IMR-90 (cell line): ENCODE measurements at regions not wholly inside any gene's neighbourhood (a gene's known extent, or its start where the extent isn't known, plus 50 kb on each side); places are given as distances from the start of the nearest gene placed in this dataset.

Experiments used
- ATAC-seq: fragments of 200-7000 bp; cut with Tn5 transposase; 2 replicates; pipeline ENCODE4 v1.9.1; 2020; ENCODE audit warnings: low read depth, mild to moderate bottlenecking, moderate library complexity
- BruUV-seq: library from RNA; stranded (reverse); fragments of 400-500 nt; replicated peaks from 2 replicates; lab custom pipeline; 2021; lab: Mats Ljungman, UMichigan
- CTCF ChIA-PET: fragments of 300-600 bp; formaldehyde crosslinking; extraction: SDS; loops from one replicate; lab custom pipeline; 2021; ENCODE audit warnings: antibody characterized with exemption; lab: Yijun Ruan, JAX
- POLR2A ChIA-PET: fragments of 300-600 bp; sonication (Branson Sonifier 250); formaldehyde crosslinking; loops from one replicate; lab custom pipeline; 2022; ENCODE audit warnings: antibody characterized with exemption; ENCODE audit not compliant: unreplicated experiment; lab: Charles Lee
- DNase-seq: peaks from one replicate; pipeline ENCODE4 v3.0.0; 2013
- H2AFZ ChIP-seq: replicated peaks from 2 replicates; pipeline ENCODE3; 2013; ENCODE audit warnings: low read length, mild to moderate bottlenecking; ENCODE audit not compliant: poor library complexity
- H2AK5ac ChIP-seq: 2 replicates; pipeline ENCODE4 v1.6.1; 2013; ENCODE audit warnings: low read depth, low read length, inconsistent platforms
- H2AK9ac ChIP-seq: replicated peaks from 2 replicates; pipeline ENCODE3; 2013; ENCODE audit warnings: mild to moderate bottlenecking, low read depth, low read length, moderate library complexity; ENCODE audit not compliant: poor library complexity
- H2BK120ac ChIP-seq: 2 replicates; pipeline ENCODE4 v1.6.1; 2013; ENCODE audit warnings: low read depth, low read length, inconsistent platforms
- H2BK15ac ChIP-seq: 3 replicates; pipeline ENCODE4 v1.6.1; 2013; ENCODE audit warnings: low read depth, low read length, inconsistent platforms
- H2BK20ac ChIP-seq: 2 replicates; pipeline ENCODE4 v1.6.1; 2013; ENCODE audit warnings: low read depth, mild to moderate bottlenecking, inconsistent platforms, low read length, moderate library complexity
- H2BK5ac ChIP-seq: 2 replicates; pipeline ENCODE4 v1.6.1; 2013; ENCODE audit warnings: mild to moderate bottlenecking, low read depth, low read length, inconsistent platforms; ENCODE audit not compliant: poor library complexity, severe bottlenecking
- H3K14ac ChIP-seq: replicated peaks from 2 replicates; pipeline ENCODE4 v1.6.1; 2013; ENCODE audit warnings: low read depth, low read length, inconsistent platforms
- H3K18ac ChIP-seq: 2 replicates; pipeline ENCODE4 v1.6.1; 2013; ENCODE audit warnings: low read depth, low read length, control low read depth
- H3K23ac ChIP-seq: 2 replicates; pipeline ENCODE4 v1.6.1; 2013; ENCODE audit warnings: low read depth, low read length, inconsistent platforms
- H3K27ac ChIP-seq: 2 replicates; pipeline ENCODE4 v1.5.1; 2013; ENCODE audit warnings: mild to moderate bottlenecking, control low read depth, low read length; ENCODE audit not compliant: insufficient read depth
- H3K27me3 ChIP-seq: 2 replicates; pipeline ENCODE4 v1.6.1; 2013; ENCODE audit warnings: low read length; ENCODE audit not compliant: control insufficient read depth, insufficient read depth
- H3K36me3 ChIP-seq: 2 replicates; pipeline ENCODE4 v1.6.1; 2013; ENCODE audit warnings: low read length, mixed read lengths; ENCODE audit not compliant: control insufficient read depth, insufficient read depth
- H3K4ac ChIP-seq: 2 replicates; pipeline ENCODE4 v1.6.1; 2013; ENCODE audit warnings: low read depth, low read length, inconsistent platforms
- H3K4me1 ChIP-seq: 2 replicates; pipeline ENCODE4 v1.6.1; 2013; ENCODE audit warnings: low read length, mixed read lengths; ENCODE audit not compliant: control insufficient read depth, insufficient read depth
- H3K4me2 ChIP-seq: 2 replicates; pipeline ENCODE4 v1.6.1; 2013; ENCODE audit warnings: low read depth, mild to moderate bottlenecking, control low read depth, low read length, moderate library complexity
- H3K4me3 ChIP-seq: 2 replicates; pipeline ENCODE4 v1.5.1; 2013; ENCODE audit warnings: low read depth, mild to moderate bottlenecking, control low read depth, low read length, moderate library complexity; ENCODE audit not compliant: insufficient read depth
- H3K56ac ChIP-seq: 2 replicates; pipeline ENCODE4 v1.6.1; 2013; ENCODE audit warnings: low read length, inconsistent platforms; ENCODE audit not compliant: insufficient read depth; ENCODE audit errors: extremely low read depth
- H3K79me1 ChIP-seq, 2 experiments: 2 replicates each; pipeline ENCODE4 v1.6.1; 2013; ENCODE audit warnings: low read length in 2 of 2, inconsistent platforms in 1 of 2, low read depth in 1 of 2
- H3K9ac ChIP-seq: 2 replicates; pipeline ENCODE4 v1.6.1; 2013; ENCODE audit warnings: low read depth, low read length, control low read depth
- H3K9me1 ChIP-seq: 2 replicates; pipeline ENCODE4 v1.6.1; 2013; ENCODE audit warnings: low read length, inconsistent platforms; ENCODE audit not compliant: insufficient read depth
- H3K9me3 ChIP-seq: 2 replicates; pipeline ENCODE4 v1.6.1; 2013; ENCODE audit warnings: low read length; ENCODE audit not compliant: control insufficient read depth, insufficient read depth
- H4K20me1 ChIP-seq: 2 replicates; pipeline ENCODE4 v1.6.1; 2013; ENCODE audit warnings: low read length, inconsistent platforms; ENCODE audit not compliant: insufficient read depth
- H4K5ac ChIP-seq: 2 replicates; pipeline ENCODE4 v1.6.1; 2013; ENCODE audit warnings: mild to moderate bottlenecking, low read depth, low read length, control low read depth
- H4K8ac ChIP-seq, 2 experiments: 2 replicates each; pipeline ENCODE4 v1.6.1; 2013; ENCODE audit warnings: low read depth in 2 of 2, low read length in 2 of 2, control low read depth in 1 of 2, inconsistent platforms in 1 of 2
- H4K91ac ChIP-seq: 2 replicates; pipeline ENCODE4 v1.6.1; 2013; ENCODE audit warnings: low read depth, low read length, inconsistent platforms; ENCODE audit not compliant: insufficient read depth
- BHLHE40 ChIP-seq: fragments of 150-350 bp; IDR thresholded peaks from 2 replicates; pipeline ENCODE4 v1.6.1; 2016; ENCODE audit warnings: mild to moderate bottlenecking, low read depth, low read length
- CEBPB ChIP-seq: IDR thresholded peaks from 2 replicates; pipeline ENCODE4 v1.6.1; 2012; ENCODE audit warnings: low read depth, low read length, improper control_type of control experiment
- CHD1 ChIP-seq: IDR thresholded peaks from 2 replicates; pipeline ENCODE4 v1.6.1; 2012; ENCODE audit warnings: low read depth, low read length, improper control_type of control experiment
- CTCF ChIP-seq: conservative IDR thresholded peaks from 2 replicates; pipeline ENCODE4 v1.5.1; 2012; ENCODE audit warnings: mild to moderate bottlenecking, low read depth, low read length, improper control_type of control experiment
- ELK1 ChIP-seq: fragments of 150-350 bp; IDR thresholded peaks from 2 replicates; pipeline ENCODE4 v1.6.1; 2016; ENCODE audit warnings: low read depth, mild to moderate bottlenecking, low read length, moderate library complexity, borderline replicate concordance
- FOS ChIP-seq: fragments of 150-350 bp; IDR thresholded peaks from 2 replicates; pipeline ENCODE4 v1.6.1; 2016; ENCODE audit warnings: low read depth, low read length
- MAFK ChIP-seq: IDR thresholded peaks from 2 replicates; pipeline ENCODE4 v1.6.1; 2012; ENCODE audit warnings: low read depth, low read length, improper control_type of control experiment
- MAZ ChIP-seq: IDR thresholded peaks from 2 replicates; pipeline ENCODE4 v1.6.1; 2012; ENCODE audit warnings: low read depth, mild to moderate bottlenecking, low read length, improper control_type of control experiment, moderate library complexity, borderline replicate concordance
- MXI1 ChIP-seq: IDR thresholded peaks from 2 replicates; pipeline ENCODE4 v1.6.1; 2012; ENCODE audit warnings: low read depth, mild to moderate bottlenecking, low read length, moderate library complexity, borderline replicate concordance
- NFE2L2 ChIP-seq: fragments of 150-350 bp; IDR thresholded peaks from 2 replicates; pipeline ENCODE4 v1.6.1; 2016; ENCODE audit warnings: low read depth, mild to moderate bottlenecking, low read length
- POLR2A ChIP-seq: IDR thresholded peaks from 2 replicates; pipeline ENCODE4 v1.6.1; 2012; ENCODE audit warnings: mild to moderate bottlenecking, low read depth, low read length
- RAD21 ChIP-seq: IDR thresholded peaks from 2 replicates; pipeline ENCODE4 v1.6.1; 2012; ENCODE audit warnings: low read length, improper control_type of control experiment
- RCOR1 ChIP-seq: IDR thresholded peaks from 2 replicates; pipeline ENCODE4 v1.6.1; 2012; ENCODE audit warnings: mild to moderate bottlenecking, low read length, improper control_type of control experiment; ENCODE audit not compliant: insufficient replicate concordance
- RFX5 ChIP-seq: IDR thresholded peaks from 2 replicates; pipeline ENCODE4 v1.8.0; 2012; ENCODE audit warnings: low read depth, mild to moderate bottlenecking, low read length, moderate library complexity
- SMC3 ChIP-seq: fragments of 150-350 bp; IDR thresholded peaks from 2 replicates; pipeline ENCODE4 v1.6.1; 2016; ENCODE audit warnings: low read depth, mild to moderate bottlenecking, antibody characterized with exemption, low read length, moderate library complexity
- USF2 ChIP-seq: fragments of 150-350 bp; IDR thresholded peaks from 2 replicates; pipeline ENCODE4 v1.6.1; 2017; ENCODE audit warnings: mild to moderate bottlenecking, antibody characterized with exemption, low read length, low read depth
- WGBS, 2 experiments: methylation state at CpG; one replicate each; pipeline versions ENCODE4 v1.1.5 to v1.1.7; 2013; ENCODE audit warnings: missing lambda C conversion rate in 2 of 2; ENCODE audit not compliant: insufficient read length in 1 of 2; ENCODE audit errors: extremely low coverage in 2 of 2; 5-methylcytosine and 5-hydroxymethylcytosine counted together
- dilution Hi-C: fragments of 300-500 bp; cut with HindIII; formaldehyde crosslinking; loops from one replicate; pipeline ENCODE4 v1.14.3; 2018; ENCODE audit warnings: low sequenced_read_pairs; ENCODE audit not compliant: unreplicated experiment
- in situ Hi-C: fragments of 300-500 bp; cut with MboI; formaldehyde crosslinking; loops from 3 replicates; pipeline ENCODE4 v1.14.3; 2019; ENCODE audit warnings: low sequenced_read_pairs, inconsistent platforms, mixed read lengths
- intact Hi-C: fragments of 100-400 bp; cut with micrococcal nuclease; formaldehyde crosslinking; loops from 2 replicates; pipeline ENCODE4 v1.10.0; 2022

GRCh38 chr14:38047195-38047902, 160.4 kb upstream of the SSTR1 start:
- ChIA-PET CTCF (no interaction called here), POLR2A (no interaction called here)
- Histone ChIP-seq H3K27me3 (no peaks in the 10 kb centered on the region), H3K4ac (no peak overlapping the region), H3K56ac (no peak overlapping the region), H3K14ac (no peak overlapping the region), H4K91ac (no peak overlapping the region), H2BK15ac (no peak overlapping the region), H3K79me1 (no peaks in the 10 kb centered on the region), H3K18ac (no peak overlapping the region), H4K5ac (no peak overlapping the region), H3K23ac (no peak overlapping the region), H2AK5ac (no peak overlapping the region), H4K20me1 (no peaks in the 10 kb centered on the region), H2BK5ac (no peak overlapping the region), H3K9me3 (no peaks in the 10 kb centered on the region), H4K8ac (no peak overlapping the region), H3K36me3 (no peaks in the 10 kb centered on the region), H2AFZ (no peak overlapping the region), H3K4me3 (no peak overlapping the region), H3K9me1 (no peaks in the 10 kb centered on the region), H2AK9ac (no peak overlapping the region), H3K4me1 (no peaks in the 10 kb centered on the region), H3K4me2 (no peak overlapping the region), H3K9ac (no peak overlapping the region), H2BK20ac (no peak overlapping the region), H3K27ac (no peak overlapping the region), H2BK120ac (no peak overlapping the region)
- dilution Hi-C loops (no loop called here), in situ Hi-C loops (no loop called here), intact Hi-C loops (no loop called here)
- no TSS peak for BruUV-seq
- DNase-seq, result no peak
- WGBS, 2 experiments, result no CpG with 5 or more reads among the region's 2 CpGs
- TF ChIP-seq CHD1 (no peak), CEBPB (no peak), USF2 (no peak), MXI1 (no peak), POLR2A (no peak), CTCF (no peak), ELK1 (no peak), BHLHE40 (no peak), RFX5 (no peak), SMC3 (no peak), RAD21 (no peak), NFE2L2 (no peak), RCOR1 (no peak), MAZ (no peak), FOS (no peak), MAFK (no peak)
- ATAC-seq, result no peak
